Osteoblast (primary cell): ENCODE measurements at regions not wholly inside any gene's neighbourhood (a gene's known extent, or its start where the extent isn't known, plus 50 kb on each side); places are given as distances from the start of the nearest gene placed in this dataset.

Experiments used
- DNase-seq: peaks from one replicate; pipeline ENCODE4 v3.0.0; 2011; ENCODE audit warnings: low spot score, mixed read lengths; ENCODE audit not compliant: insufficient read length; ENCODE audit errors: missing footprints
- H2AFZ ChIP-seq: 2 replicates; pipeline ENCODE4 v1.6.0; 2011; ENCODE audit warnings: mild to moderate bottlenecking, low read length
- H3K27ac ChIP-seq: 2 replicates; pipeline ENCODE4 v1.5.1; 2011; ENCODE audit warnings: mild to moderate bottlenecking, low read depth, low read length, moderate library complexity
- H3K27me3 ChIP-seq: 2 replicates; pipeline ENCODE4 v1.6.0; 2012; ENCODE audit warnings: mild to moderate bottlenecking, control low read depth, inconsistent platforms, low read length, moderate library complexity; ENCODE audit not compliant: insufficient read depth
- H3K36me3 ChIP-seq: 2 replicates; pipeline ENCODE4 v1.5.1; 2011; ENCODE audit warnings: mild to moderate bottlenecking, low read length, control low read depth, moderate library complexity; ENCODE audit not compliant: insufficient read depth
- H3K4me1 ChIP-seq: 2 replicates; pipeline ENCODE4 v1.5.1; 2011; ENCODE audit warnings: mild to moderate bottlenecking, low read length, control low read depth, moderate library complexity; ENCODE audit not compliant: insufficient read depth
- H3K4me2 ChIP-seq: 2 replicates; pipeline ENCODE4 v1.6.0; 2011; ENCODE audit warnings: mild to moderate bottlenecking, low read length; ENCODE audit not compliant: insufficient read depth
- H3K4me3 ChIP-seq: fragments of 200-600 bp; sonication (generic); 3 replicates; pipeline ENCODE4 v1.5.1; 2012; ENCODE audit warnings: mild to moderate bottlenecking, low read length, inconsistent platforms; ENCODE audit not compliant: insufficient read depth
- H3K79me2 ChIP-seq: 2 replicates; pipeline ENCODE4 v1.6.0; 2012; ENCODE audit warnings: mild to moderate bottlenecking, low read length, control low read depth, inconsistent platforms; ENCODE audit not compliant: insufficient read depth
- H3K9me3 ChIP-seq: 2 replicates; pipeline ENCODE4 v1.5.1; 2011; ENCODE audit warnings: low read depth, low read length, control low read depth
- H4K20me1 ChIP-seq: 2 replicates; pipeline ENCODE4 v1.6.0; 2012; ENCODE audit warnings: mild to moderate bottlenecking, low read length, control low read depth; ENCODE audit not compliant: insufficient read depth
- TF ChIP-seq, protein P1 (sequence below): IDR thresholded peaks from 2 replicates; pipeline ENCODE4 v1.5.1; 2011; ENCODE audit warnings: mild to moderate bottlenecking, low read depth, low read length, moderate library complexity; ENCODE audit errors: extremely low read depth

GRCh38 chrX:5458300-5458842, 770.3 kb downstream of the NLGN4X start:
- Histone ChIP-seq H3K9me3 (no peaks in the 10 kb centered on the region), H3K4me1 (no peaks in the 10 kb centered on the region), H2AFZ (no peak overlapping the region), H3K27ac (no peak overlapping the region), H3K27me3 (no peaks in the 10 kb centered on the region), H3K36me3 (no peaks in the 10 kb centered on the region), H3K4me2 (no peak overlapping the region), H4K20me1 (no peaks in the 10 kb centered on the region), H3K4me3 (no peak overlapping the region), H3K79me2 (no peaks in the 10 kb centered on the region)
- DNase-seq = no peak
- TF ChIP-seq, protein P1, sequence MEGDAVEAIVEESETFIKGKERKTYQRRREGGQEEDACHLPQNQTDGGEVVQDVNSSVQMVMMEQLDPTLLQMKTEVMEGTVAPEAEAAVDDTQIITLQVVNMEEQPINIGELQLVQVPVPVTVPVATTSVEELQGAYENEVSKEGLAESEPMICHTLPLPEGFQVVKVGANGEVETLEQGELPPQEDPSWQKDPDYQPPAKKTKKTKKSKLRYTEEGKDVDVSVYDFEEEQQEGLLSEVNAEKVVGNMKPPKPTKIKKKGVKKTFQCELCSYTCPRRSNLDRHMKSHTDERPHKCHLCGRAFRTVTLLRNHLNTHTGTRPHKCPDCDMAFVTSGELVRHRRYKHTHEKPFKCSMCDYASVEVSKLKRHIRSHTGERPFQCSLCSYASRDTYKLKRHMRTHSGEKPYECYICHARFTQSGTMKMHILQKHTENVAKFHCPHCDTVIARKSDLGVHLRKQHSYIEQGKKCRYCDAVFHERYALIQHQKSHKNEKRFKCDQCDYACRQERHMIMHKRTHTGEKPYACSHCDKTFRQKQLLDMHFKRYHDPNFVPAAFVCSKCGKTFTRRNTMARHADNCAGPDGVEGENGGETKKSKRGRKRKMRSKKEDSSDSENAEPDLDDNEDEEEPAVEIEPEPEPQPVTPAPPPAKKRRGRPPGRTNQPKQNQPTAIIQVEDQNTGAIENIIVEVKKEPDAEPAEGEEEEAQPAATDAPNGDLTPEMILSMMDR = no peak

DNA sequence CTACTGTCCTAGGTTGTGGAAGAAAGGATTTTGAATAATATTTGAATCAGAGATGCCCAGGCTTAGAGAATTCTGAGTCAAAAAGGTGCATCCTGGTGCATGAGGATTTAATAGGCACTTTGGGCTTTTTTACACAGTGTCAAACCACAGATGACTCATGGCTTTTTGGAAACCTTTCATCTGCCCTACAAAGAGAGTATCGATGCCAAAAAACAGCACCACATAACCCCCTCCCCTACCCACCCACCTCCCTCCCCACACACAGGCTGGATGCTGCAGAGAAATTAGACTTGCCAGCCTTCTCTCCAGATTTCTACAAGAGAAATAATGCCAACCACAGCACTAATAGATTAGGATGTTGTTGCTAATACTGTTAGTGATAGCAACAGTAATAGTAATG, 779.3 kb downstream of the NLGN4X start:
- Histone ChIP-seq H3K9me3 (no peaks in the 10 kb centered on the region), H2AFZ (no peak overlapping the region), H3K4me2 (no peak overlapping the region), H3K4me1 (no peaks in the 10 kb centered on the region), H3K27ac (no peak overlapping the region), H3K79me2 (no peaks in the 10 kb centered on the region), H4K20me1 (no peaks in the 10 kb centered on the region), H3K36me3 (no peaks in the 10 kb centered on the region), H3K27me3 (no peaks in the 10 kb centered on the region), H3K4me3 (no peak overlapping the region)
- no peak for DNase-seq
- TF ChIP-seq, protein P1 = no peak

- H3K4me1 ChIP-seq = no peaks in the 10 kb centered on the region
- H2AFZ ChIP-seq = no peak overlapping the region
- DNase-seq = no peak
- H3K27me3 ChIP-seq = no peaks in the 10 kb centered on the region
- H3K4me3 ChIP-seq = no peak overlapping the region
- H3K27ac ChIP-seq = no peak overlapping the region
- H3K36me3 ChIP-seq = no peaks in the 10 kb centered on the region
- H4K20me1 ChIP-seq = no peaks in the 10 kb centered on the region
- H3K79me2 ChIP-seq = no peaks in the 10 kb centered on the region
- H3K4me2 ChIP-seq = no peak overlapping the region
- H3K9me3 ChIP-seq = no peaks in the 10 kb centered on the region
- TF ChIP-seq, protein P1 = no peak
These were observed 796.8 kb downstream of the NLGN4X start for GRCh38 chrX:5431823-5432222.

DNA sequence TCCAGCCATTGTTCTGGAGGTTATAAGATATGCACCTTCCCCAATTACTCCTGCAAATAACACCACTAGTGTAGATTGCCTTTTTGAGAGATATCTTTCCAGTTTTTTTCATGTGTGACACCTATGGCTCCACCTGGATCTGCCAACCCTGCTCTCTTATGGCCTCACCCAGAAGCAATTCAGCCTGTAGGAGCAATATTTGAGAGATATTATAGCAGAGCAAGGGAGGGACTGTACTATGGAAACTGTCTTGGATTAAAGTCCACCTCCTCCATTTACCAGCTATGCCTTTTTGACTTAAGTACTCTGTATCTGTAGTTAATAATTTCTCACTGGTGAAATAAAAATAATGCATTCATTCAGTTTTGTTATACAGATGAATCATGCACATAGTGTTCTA, 803.5 kb downstream of the NLGN4X start:
- H2AFZ ChIP-seq = no peak overlapping the region
- TF ChIP-seq, protein P1 = no peak
- no peaks in the 10 kb centered on the region for H3K36me3 ChIP-seq
- no peaks in the 10 kb centered on the region for H4K20me1 ChIP-seq
- no peak overlapping the region for H3K4me3 ChIP-seq
- no peak for DNase-seq
- H3K79me2 ChIP-seq = no peaks in the 10 kb centered on the region
- H3K27me3 ChIP-seq = no peaks in the 10 kb centered on the region
- no peaks in the 10 kb centered on the region for H3K4me1 ChIP-seq
- H3K9me3 ChIP-seq = peaks cover 2% of the 10 kb centered on the region
- no peak overlapping the region for H3K27ac ChIP-seq
- H3K4me2 ChIP-seq = no peak overlapping the region
